HepG2 (cell line): ENCODE measurements at regions not wholly inside any gene's neighbourhood (a gene's known extent, or its start where the extent isn't known, plus 50 kb on each side); places are given as distances from the start of the nearest gene placed in this dataset.

Source experiments
- ARID4A ChIP-seq: sonication (generic); formaldehyde crosslinking; IDR thresholded peaks from 2 replicates; pipeline ENCODE4 v1.5.0; 2020; ENCODE audit warnings: mild to moderate bottlenecking, missing genetic modification reagents, borderline replicate concordance
- ARNT2 ChIP-seq: sonication (generic); formaldehyde crosslinking; IDR thresholded peaks from 2 replicates; pipeline ENCODE4 v1.8.0; 2022; ENCODE audit warnings: mild to moderate bottlenecking, low read depth, missing genetic modification reagents, moderate library complexity
- ASH2L ChIP-seq: fragments of 300-600, 200-600 bp; sonication (generic); IDR thresholded peaks from 2 replicates; pipeline ENCODE4 v1.7.0; 2017; ENCODE audit warnings: low read depth, mild to moderate bottlenecking, moderate library complexity, mixed read lengths, low read length; ENCODE audit not compliant: insufficient read length
- GATAD2A ChIP-seq: IDR thresholded peaks from 2 replicates; pipeline ENCODE4 v1.6.1; 2016
- HNF1A ChIP-seq, 2 experiments: sonication (generic) in 1 of 2; formaldehyde crosslinking in 1 of 2; IDR thresholded peaks; 2 replicates each; pipeline versions ENCODE4 v1.4.0 to v1.6.1; 2016 to 2020; ENCODE audit warnings: borderline replicate concordance in 1 of 2, low read depth in 1 of 2, mild to moderate bottlenecking in 1 of 2, missing genetic modification reagents in 1 of 2
- NR2F1 ChIP-seq, 2 experiments: fragments of 450-650 bp in 1 of 2; formaldehyde crosslinking in 1 of 2; IDR thresholded peaks; 2 replicates each; pipeline versions ENCODE4 v1.5.0 to v1.6.1; 2016 to 2020; ENCODE audit warnings: mild to moderate bottlenecking in 1 of 2, missing compliant biosample characterization in 1 of 2, missing genetic modification reagents in 1 of 2, moderate library complexity in 1 of 2
- RBFOX2 ChIP-seq: fragments of 200-400 bp; formaldehyde crosslinking; IDR thresholded peaks from 2 replicates; pipeline ENCODE4 v1.6.1; 2017; ENCODE audit warnings: low read depth, mild to moderate bottlenecking, low read length
- TBX2 ChIP-seq: sonication (generic); formaldehyde crosslinking; IDR thresholded peaks from 2 replicates; pipeline ENCODE4 v1.5.0; 2020; ENCODE audit warnings: missing genetic modification reagents, mild to moderate bottlenecking, borderline replicate concordance
- U2AF2 ChIP-seq: fragments of 200-400 bp; formaldehyde crosslinking; IDR thresholded peaks from 2 replicates; pipeline ENCODE4 v1.6.1; 2017; ENCODE audit warnings: low read depth, mild to moderate bottlenecking, low read length
- YEATS4 ChIP-seq: sonication (generic); formaldehyde crosslinking; IDR thresholded peaks from 2 replicates; pipeline ENCODE4 v1.4.0; 2020; ENCODE audit warnings: missing genetic modification reagents, borderline replicate concordance
- ZEB1 ChIP-seq: IDR thresholded peaks from 2 replicates; pipeline ENCODE4 v1.6.1; 2012; ENCODE audit warnings: mild to moderate bottlenecking, low read depth, inconsistent platforms; ENCODE audit not compliant: insufficient replicate concordance
- ZKSCAN8 ChIP-seq: IDR thresholded peaks from 2 replicates; pipeline ENCODE4 v1.6.1; 2016; ENCODE audit warnings: borderline replicate concordance, missing genetic modification reagents, missing compliant biosample characterization
- ZNF256 ChIP-seq: sonication (generic); formaldehyde crosslinking; conservative IDR thresholded peaks from 2 replicates; pipeline ENCODE4 v1.4.0; 2020; ENCODE audit warnings: missing genetic modification reagents
- ZNF275 ChIP-seq: sonication (generic); formaldehyde crosslinking; IDR thresholded peaks from 2 replicates; pipeline ENCODE4 v1.8.0; 2022; ENCODE audit warnings: missing genetic modification reagents, mild to moderate bottlenecking, inconsistent platforms, borderline replicate concordance
- ZNF607 ChIP-seq: sonication (generic); formaldehyde crosslinking; IDR thresholded peaks from 2 replicates; pipeline ENCODE4 v1.5.1; 2020; ENCODE audit warnings: missing genetic modification reagents, mild to moderate bottlenecking, borderline replicate concordance
- ZNF782 ChIP-seq: sonication (generic); formaldehyde crosslinking; IDR thresholded peaks from 2 replicates; pipeline ENCODE4 v1.4.0; 2020; ENCODE audit warnings: missing genetic modification reagents, mild to moderate bottlenecking, borderline replicate concordance
- ZSCAN29 ChIP-seq: sonication (generic); formaldehyde crosslinking; conservative IDR thresholded peaks from 2 replicates; pipeline ENCODE4 v1.4.0; 2020; ENCODE audit warnings: mild to moderate bottlenecking, missing genetic modification reagents

GRCh38 chr17:68777856-68778694 lies 176.9 kb upstream of the FAM20A start (continued):
- TF ChIP-seq ZNF275 (0 out of 2 replicates have a peak, but pooled peaks have one; percentile 24), ARNT2 (CRISPR knock-in tag) (peak; percentile 39; the same call in 1 of the 2 replicates), ZNF782 (0 out of 2 replicates have a peak, but pooled peaks have one; percentile 29), ZSCAN29 (CRISPR knock-in tag) (peak; percentile 72; the same call in 1 of the 2 replicates), ZNF256 (CRISPR knock-in tag) (no peak), ZNF607 (CRISPR knock-in tag) (peak; percentile 47; the same call in 1 of the 2 replicates), U2AF2 (no peak), YEATS4 (CRISPR knock-in tag) (peak; percentile 33), NR2F1 (CRISPR knock-in tag; IDR thresholded peaks at IDR 0.05) (peak in 1 of 2 experiments; percentile 22; a peak in 1 of 4 replicates), ZKSCAN8 (CRISPR knock-in tag) (0 out of 2 replicates have a peak, but pooled peaks have one; percentile 19), HNF1A (IDR thresholded peaks at IDR 0.05; ENCODE audit: low read depth) (0 out of 2 replicates have a peak, but pooled peaks have one; percentile 7), HNF1A (CRISPR knock-in tag; IDR thresholded peaks at IDR 0.05; ENCODE audit: borderline replicate concordance) (peak; percentile 52; the same call in 1 of the 2 replicates), RBFOX2 (peak; percentile 67), TBX2 (CRISPR knock-in tag) (peak; percentile 26; the same call in 1 of the 2 replicates), ASH2L (peak; percentile 77), ARID4A (no peak), GATAD2A (peak; percentile 45), ZEB1 (peak; percentile 89)
